Dermis microvascular lymphatic vessel endothelial cell (primary cell): ENCODE measurements at regions not wholly inside any gene's neighbourhood (a gene's known extent, or its start where the extent isn't known, plus 50 kb on each side); places are given as distances from the start of the nearest gene placed in this dataset.
"Not testable (repeated sequence)": the region's sequence is repeated elsewhere in the genome, so short reads cannot be mapped to it uniquely, and the experiment has no call there.

ENCODE experiments used
- DNase-seq, 2 donors: peaks; one replicate each; pipeline versions ENCODE4 v3.0.0 to v3.0.0-alpha.2; 2010; ENCODE audit warnings: low read depth in 2 of 2

GRCh38 chr6:145267076-145267867 is 468.0 kb downstream of the EPM2A start:
- DNase-seq, result no peak

DNA sequence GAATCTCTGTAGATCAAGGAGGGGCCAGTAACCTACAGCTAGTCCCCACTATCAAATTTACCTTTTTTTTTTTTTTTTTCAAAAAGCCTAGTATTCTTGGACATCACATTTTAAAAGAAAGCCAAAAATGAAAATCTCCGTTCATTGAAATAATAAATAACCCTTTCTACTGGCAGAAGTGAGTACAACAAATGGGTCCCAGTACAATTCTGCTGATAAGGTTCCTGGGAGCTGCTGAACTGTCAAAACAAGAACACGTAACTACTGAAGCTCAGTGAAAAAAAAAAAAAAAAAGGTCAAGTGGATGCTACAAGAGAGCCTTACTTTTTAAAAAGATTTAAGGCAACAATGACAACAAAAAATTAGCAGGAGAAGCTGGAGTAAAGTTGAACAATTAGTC is 464.9 kb downstream of the EPM2A start:
- no peak for DNase-seq

- no peak for DNase-seq
These were observed 464.3 kb downstream of the EPM2A start for GRCh38 chr6:145271040-145271439.

DNA sequence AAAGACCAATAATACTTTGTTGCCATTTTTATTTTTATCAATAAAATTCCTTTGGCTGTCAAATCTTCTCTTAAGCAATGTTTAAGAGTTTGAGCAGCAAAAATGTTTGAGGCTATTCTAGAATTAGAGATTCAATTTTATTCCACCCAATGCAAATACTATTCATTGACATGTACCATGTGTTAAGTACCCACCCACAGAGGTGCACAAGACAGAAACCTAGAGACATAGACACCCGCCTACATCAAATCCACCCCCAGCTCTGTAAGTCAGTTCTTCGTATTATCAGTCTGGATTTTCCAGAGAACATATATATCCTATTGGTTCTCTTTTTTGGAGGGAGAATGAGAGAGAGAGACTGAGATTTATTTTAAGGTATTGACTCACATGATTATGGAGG is 463.7 kb downstream of the EPM2A start:
- DNase-seq, result no peak

- no peak for DNase-seq
These were observed 463.1 kb downstream of the EPM2A start for GRCh38 chr6:145272246-145272645.

GRCh38 chr6:145273136-145273535 is 462.2 kb downstream of the EPM2A start:
- DNase-seq, result no peak

DNA sequence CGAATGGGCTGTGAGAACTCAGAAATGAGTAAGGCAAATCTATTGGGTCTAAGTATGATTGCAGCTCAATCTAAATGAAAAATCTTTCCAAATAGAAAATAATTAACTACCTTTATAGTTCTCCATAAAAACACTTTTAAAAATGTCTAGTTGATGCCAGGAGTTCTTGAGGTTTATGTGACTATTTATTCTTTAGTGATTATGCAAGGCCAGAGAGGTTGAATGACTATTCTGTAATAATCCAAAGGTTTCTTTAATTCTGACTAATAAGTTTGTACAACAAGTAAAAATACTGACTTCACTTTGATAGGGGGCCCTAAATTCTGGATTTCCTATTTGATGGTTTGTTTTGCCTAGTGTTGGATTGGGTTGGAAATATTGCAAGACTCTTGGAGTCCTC is 461.2 kb downstream of the EPM2A start:
- no peak for DNase-seq

DNA sequence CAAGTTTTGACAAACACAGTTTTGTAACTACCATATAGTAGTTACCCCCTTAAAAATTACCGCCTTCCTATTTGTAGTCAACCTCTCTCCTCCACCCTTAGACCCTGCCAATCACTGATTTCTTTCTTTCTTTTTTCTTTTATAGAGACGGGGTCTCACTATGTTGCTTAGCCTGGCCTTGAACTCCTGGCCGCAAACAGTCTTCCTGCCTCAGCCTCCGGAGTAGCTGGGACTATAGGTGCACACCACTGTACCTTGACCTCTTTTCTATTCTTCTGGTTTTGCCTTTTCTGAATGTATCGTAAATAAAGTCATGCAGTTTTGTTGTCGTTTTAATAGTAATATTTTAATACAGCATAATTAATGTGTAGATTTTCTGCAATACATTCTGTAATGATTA is 460.3 kb downstream of the EPM2A start:
- DNase-seq, result no peak

GRCh38 chr6:145275787-145276186 is 459.5 kb downstream of the EPM2A start:
- no peak for DNase-seq

GRCh38 chr6:145276756-145277155 is 458.6 kb downstream of the EPM2A start:
- no peak for DNase-seq

DNA sequence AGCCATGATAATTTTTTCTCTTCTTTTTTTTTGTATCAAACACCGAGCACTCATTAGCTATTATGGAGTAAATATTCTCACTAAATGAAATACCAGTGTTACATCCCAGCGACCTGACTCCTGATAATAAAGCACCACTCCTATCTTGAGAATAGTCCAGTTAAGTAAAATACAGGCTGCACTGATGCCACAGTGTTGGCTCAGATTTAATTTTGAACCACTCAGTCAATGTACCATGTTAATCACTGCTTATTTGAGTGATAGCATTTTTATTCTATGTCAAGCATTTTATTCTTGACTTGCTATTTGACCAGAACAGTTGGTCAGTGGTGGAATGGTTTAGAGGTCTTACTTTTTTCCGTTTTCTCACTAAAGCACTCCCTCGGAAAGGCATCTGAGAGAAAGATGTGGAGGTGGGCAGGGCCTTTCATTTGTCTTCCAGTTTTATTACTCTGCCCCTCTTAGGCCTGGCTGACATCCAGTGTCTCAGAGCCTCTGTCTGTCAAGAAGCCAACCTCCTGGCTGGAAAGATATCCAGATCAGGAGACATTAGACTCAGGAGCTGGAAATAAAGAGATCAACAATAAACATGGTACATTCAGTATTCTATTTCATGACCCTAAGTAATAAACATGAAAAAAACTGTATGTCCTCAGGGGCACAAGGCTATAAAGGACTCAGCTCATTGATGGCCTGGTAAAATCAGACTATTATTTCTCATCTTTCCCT is 457.8 kb downstream of the EPM2A start:
- DNase-seq, result no peak

DNA sequence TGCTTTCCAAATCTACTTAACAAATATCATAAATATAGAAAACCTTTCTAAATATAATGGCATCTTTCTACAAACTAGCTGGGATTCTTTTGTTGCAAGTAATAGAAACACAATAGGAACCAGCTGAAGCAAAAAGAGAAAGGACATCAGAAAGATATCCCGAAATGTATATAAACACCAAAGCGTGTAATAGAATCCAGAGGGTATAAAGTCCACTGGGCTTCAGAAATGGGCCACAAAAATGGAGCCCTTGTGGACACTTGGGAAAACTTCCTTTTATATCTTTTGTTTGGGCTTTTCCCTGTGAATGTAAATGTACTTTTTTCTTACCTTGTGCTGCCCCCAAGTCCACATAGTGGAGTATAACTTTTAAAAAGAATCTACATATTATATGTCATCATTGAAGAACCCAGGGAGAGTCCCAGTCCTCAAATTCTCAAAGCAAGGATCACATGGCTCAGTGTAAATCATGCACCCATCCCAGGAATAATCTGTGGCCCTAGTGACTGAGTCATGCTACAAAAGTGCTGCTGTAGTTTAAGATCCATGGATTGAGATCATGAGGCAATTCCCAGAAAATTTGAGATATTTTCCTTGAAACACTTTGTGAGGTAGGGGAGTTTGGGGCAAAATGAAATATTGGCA is 457.0 kb downstream of the EPM2A start:
- DNase-seq, result no peak

GRCh38 chr6:145279551-145279950 is 455.8 kb downstream of the EPM2A start:
- DNase-seq, result no peak

- no peak for DNase-seq
These were observed 455.3 kb downstream of the EPM2A start for GRCh38 chr6:145279993-145280392.

- not testable (repeated sequence) for DNase-seq
These were observed 452.1 kb downstream of the EPM2A start for GRCh38 chr6:145283209-145283608.

GRCh38 chr6:145283856-145284255 is 451.5 kb downstream of the EPM2A start:
- DNase-seq, result no peak

- DNase-seq, result no peak
These were observed 448.4 kb downstream of the EPM2A start for GRCh38 chr6:145286916-145287315.

DNA sequence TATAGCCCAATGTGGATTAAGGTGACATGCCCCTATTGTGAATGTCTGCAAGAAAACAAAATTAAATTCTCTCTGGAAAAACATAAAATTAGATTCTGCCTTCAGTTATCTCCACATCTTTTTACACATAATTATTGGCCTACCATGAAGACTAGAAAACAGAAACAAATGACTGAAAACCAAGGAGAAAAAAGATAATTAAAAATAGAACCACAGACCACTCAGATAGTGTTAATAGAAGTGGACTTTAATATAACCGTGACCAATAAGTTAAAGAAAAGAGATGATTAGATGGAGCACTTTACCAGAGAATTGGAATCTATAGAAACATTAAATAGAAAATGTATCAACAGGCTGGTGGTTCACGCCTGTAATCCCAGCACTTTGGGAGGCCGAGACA is 445.7 kb downstream of the EPM2A start:
- DNase-seq, result no peak

DNA sequence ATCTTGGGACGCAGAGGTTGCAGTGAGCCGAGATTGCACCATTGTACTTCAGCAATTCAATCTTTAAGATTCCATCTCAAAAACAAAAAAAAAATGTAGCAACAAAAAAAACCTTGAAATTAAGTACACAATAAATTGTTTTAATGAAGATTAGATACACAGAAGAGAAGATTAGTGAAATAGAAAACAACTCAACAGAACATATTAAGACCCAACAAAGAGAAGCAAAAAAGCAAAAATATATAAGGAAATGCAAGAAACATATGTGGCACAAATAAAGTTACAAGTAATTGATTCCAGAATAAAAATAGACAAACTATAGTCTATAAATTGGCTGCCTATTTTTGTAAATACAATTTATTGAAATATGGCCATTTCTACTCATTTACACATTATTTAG is 445.2 kb downstream of the EPM2A start:
- no peak for DNase-seq

- no peak for DNase-seq
These were observed 443.3 kb downstream of the EPM2A start for GRCh38 chr6:145292066-145292465.

GRCh38 chr6:145294942-145295341 is 440.4 kb downstream of the EPM2A start:
- DNase-seq, result no peak

DNA sequence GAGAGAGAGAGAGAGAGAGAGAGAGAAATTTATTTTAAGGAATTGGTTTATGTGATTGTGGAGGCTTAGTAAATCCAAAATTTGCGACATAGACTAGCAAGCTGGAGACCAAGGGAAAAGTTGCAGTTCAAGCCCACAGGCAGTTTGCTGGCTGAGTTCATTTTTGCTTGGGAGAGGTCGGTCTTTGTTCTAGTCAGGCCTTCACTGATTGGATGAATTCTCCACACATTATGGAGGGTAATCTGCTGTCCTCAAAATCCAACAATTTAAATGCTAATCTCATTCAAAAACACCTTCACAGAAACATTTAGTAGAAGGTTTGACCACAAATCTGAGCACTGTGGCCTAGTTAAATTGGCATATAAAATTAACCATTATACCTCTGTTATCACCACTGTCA is 439.6 kb downstream of the EPM2A start:
- DNase-seq, result no peak

- no peak for DNase-seq
These were observed 429.6 kb downstream of the EPM2A start for GRCh38 chr6:145305670-145306069.
